ENCODE measurements at regions not wholly inside any gene's neighbourhood (a gene's known extent, or its start where the extent isn't known, plus 50 kb on each side); places are given as distances from the start of the nearest gene placed in this dataset.

- 0% methylated on average over 2 of the region's 2 CpGs for WGBS (ENCODE audit: low lambda C conversion rate)
- no peaks in the 10 kb centered on the region for H3K9me2 ChIP-seq
- H3K36me3 ChIP-seq (replicated peaks in 1 of 2; ENCODE audit: control insufficient read depth in 1 of 2, insufficient read depth in 2 of 2, low read length in 1 of 2): no peaks in the 10 kb centered on the region
- H3F3A ChIP-seq (replicated peaks; ENCODE audit: insufficient read depth): no peaks in the 10 kb centered on the region
- H3K4me3 ChIP-seq (ENCODE audit: low read depth in 2 of 2, low read length in 1 of 2): no peak overlapping the region
- H3K79me2 ChIP-seq (ENCODE audit: insufficient read depth): no peaks in the 10 kb centered on the region
- H3K27ac ChIP-seq (ENCODE audit: low read depth in 2 of 2, low read length in 1 of 2): no peak overlapping the region
- H3K9ac ChIP-seq: no peak overlapping the region
- H3K27me3 ChIP-seq (ENCODE audit: insufficient read depth): no peaks in the 10 kb centered on the region
- no peaks in the 10 kb centered on the region for H3K4me1 ChIP-seq (ENCODE audit: control insufficient read depth in 1 of 2, insufficient read depth in 2 of 2, low read depth in 1 of 2, low read length in 1 of 2)
- ChIA-PET CTCF (no interaction called here), POLR2A (no interaction called here)
- no peak for DNase-seq
- no peak overlapping the region for H3K4me2 ChIP-seq
- H2AFZ ChIP-seq (ENCODE audit: low read depth): no peak overlapping the region
- no peaks in the 10 kb centered on the region for H4K20me1 ChIP-seq (ENCODE audit: insufficient read depth)
- H3K9me3 ChIP-seq: no peaks in the 10 kb centered on the region
- no peak for TF ChIP-seq RFX5 (IDR thresholded peaks at IDR 0.05; ENCODE audit: low read length)
- no peak for TF ChIP-seq MEF2A (IDR thresholded peaks at IDR 0.05; ENCODE audit: borderline replicate concordance, low read depth)
- no peak for TF ChIP-seq NFIC (IDR thresholded peaks at IDR 0.05; ENCODE audit: borderline replicate concordance)
- TF ChIP-seq NRF1 (IDR thresholded peaks at IDR 0.05; ENCODE audit: low read depth, low read length): no peak
- no peak for TF ChIP-seq RXRA (IDR thresholded peaks at IDR 0.05; ENCODE audit: borderline replicate concordance, low read depth)
- no peak for TF ChIP-seq TEAD4 (IDR thresholded peaks at IDR 0.05; ENCODE audit: borderline replicate concordance, insufficient read depth)
- TF ChIP-seq FOXM1 (IDR thresholded peaks at IDR 0.05; ENCODE audit: low read depth): no peak
- no peak for TF ChIP-seq GATA2 (CRISPR knock-in tag; IDR thresholded peaks at IDR 0.05)
- TF ChIP-seq REST (IDR thresholded peaks at IDR 0.05; ENCODE audit: low read depth, low read length): no peak
- TF ChIP-seq MAX (IDR thresholded peaks at IDR 0.05; ENCODE audit: low read depth): no peak
- no peak for TF ChIP-seq ELF1 (IDR thresholded peaks at IDR 0.05)
- TF ChIP-seq CTCF (IDR thresholded peaks at IDR 0.05): no peak
- TF ChIP-seq TCF12 (IDR thresholded peaks at IDR 0.05): no peak
- TF ChIP-seq RAD21 (IDR thresholded peaks at IDR 0.05; ENCODE audit: low read length): no peak
- no peak for TF ChIP-seq YY1 (IDR thresholded peaks at IDR 0.05; ENCODE audit: low read depth)
- TF ChIP-seq EZH2phosphoT487 (IDR thresholded peaks at IDR 0.05; ENCODE audit: borderline replicate concordance, low read depth): no peak
- no peak for TF ChIP-seq ZBTB33 (IDR thresholded peaks at IDR 0.05; ENCODE audit: borderline replicate concordance, low read depth)
Observed at GRCh38 chr5:8360012-8360411, 491.1 kb downstream of the MTRR start.

Measured in SK-N-SH (cell line).